K562 (cell line): ENCODE measurements at regions not wholly inside any gene's neighbourhood (a gene's known extent, or its start where the extent isn't known, plus 50 kb on each side); places are given as distances from the start of the nearest gene placed in this dataset.

ENCODE experiments used
- ATAC-seq: fragments of 200-7000 bp; cut with Tn5 transposase; 3 replicates; pipeline ENCODE4 v1.9.1; 2020; ENCODE audit warnings: moderate library complexity
- BruUV-seq: library from RNA; stranded (reverse); fragments of 400-500 nt; replicated peaks from 2 replicates; lab custom pipeline; 2021; lab: Mats Ljungman, UMichigan
- CTCF ChIA-PET: fragments of 300-600 bp; formaldehyde crosslinking; extraction: SDS; loops from one replicate; lab custom pipeline; 2021; ENCODE audit warnings: low intra/inter-chr PET ratio; lab: Yijun Ruan, JAX
- POLR2A ChIA-PET: fragments of 300-600, 350-650 bp; sonication (Branson Sonifier 250); formaldehyde crosslinking; extraction: SDS; loops from one replicate; lab custom pipeline; 2021; ENCODE audit warnings: antibody characterized with exemption, inconsistent platforms; lab: Yijun Ruan, JAX
- DNase-seq, 4 experiments: peaks; one replicate each; pipeline versions ENCODE4 v3.0.0 to v3.0.0-alpha.2; 2011 to 2018; ENCODE audit warnings: low spot score in 3 of 4, mixed read lengths in 3 of 4; ENCODE audit errors: extremely low read depth in 1 of 4
- FAIRE-seq: peaks from 2 replicates; lab custom pipeline; 2011; peaks lifted over from hg19 to GRCh38; lab: Jason Lieb, UNC
- H2AFZ ChIP-seq: 2 replicates; pipeline ENCODE4 v1.6.0; 2011; ENCODE audit warnings: low read depth, low read length, control low read depth, inconsistent platforms
- H3K27ac ChIP-seq: fragments of 200-600 bp; 3 replicates; pipeline ENCODE4 v1.8.0; 2011; ENCODE audit warnings: low read depth, mild to moderate bottlenecking, control low read depth, inconsistent platforms, low read length, moderate library complexity, mixed read lengths; ENCODE audit errors: extremely low read depth
- H3K27me3 ChIP-seq, 2 experiments: fragments of 300-600 bp in 1 of 2; 2 replicates in 1 of 2; 3 replicates in 1 of 2; pipeline versions ENCODE4 v1.6.0 to v1.8.0; 2011; ENCODE audit warnings: inconsistent platforms in 2 of 2, low read length in 2 of 2, mild to moderate bottlenecking in 1 of 2, mixed read lengths in 1 of 2, moderate library complexity in 1 of 2; ENCODE audit not compliant: control insufficient read depth in 2 of 2, insufficient read depth in 2 of 2
- H3K36me3 ChIP-seq: fragments of 300-600 bp; 3 replicates; pipeline ENCODE4 v1.8.0; 2011; ENCODE audit warnings: mild to moderate bottlenecking, low read length, inconsistent platforms; ENCODE audit not compliant: control insufficient read depth, insufficient read depth
- H3K4me1 ChIP-seq, 2 experiments: fragments of 200-600 bp in 1 of 2; replicated peaks in 1 of 2; 2 replicates in 1 of 2; 3 replicates in 1 of 2; pipeline versions ENCODE4 v1.5.1 to v1.8.0; 2011; ENCODE audit warnings: inconsistent platforms in 2 of 2, low read length in 2 of 2, mild to moderate bottlenecking in 1 of 2, mixed read lengths in 1 of 2, moderate library complexity in 1 of 2; ENCODE audit not compliant: control insufficient read depth in 2 of 2, insufficient read depth in 2 of 2
- H3K4me2 ChIP-seq: 2 replicates; pipeline ENCODE4 v1.6.1; 2011; ENCODE audit warnings: low read length, control low read depth, inconsistent platforms, mixed read lengths; ENCODE audit not compliant: insufficient read depth
- H3K4me3 ChIP-seq: fragments of 200-600 bp; sonication (generic), shearing (Covaris generic); 2 replicates; pipeline ENCODE4 v1.5.1; 2016; ENCODE audit warnings: control low read depth, inconsistent platforms
- H3K79me2 ChIP-seq: fragments of 200-600 bp; 3 replicates; pipeline ENCODE4 v1.8.0; 2011; ENCODE audit warnings: low read length, inconsistent platforms; ENCODE audit not compliant: control insufficient read depth, insufficient read depth
- H3K9ac ChIP-seq, 2 experiments: 2 replicates each; pipeline versions ENCODE4 v1.6.0 to v1.6.1; 2011; ENCODE audit warnings: low read depth in 2 of 2, low read length in 2 of 2, control low read depth in 1 of 2, inconsistent platforms in 1 of 2, mild to moderate bottlenecking in 1 of 2, mixed read lengths in 1 of 2; ENCODE audit not compliant: insufficient read depth in 1 of 2
- H3K9me1 ChIP-seq: one replicate; pipeline ENCODE4 v1.6.0; 2011; ENCODE audit warnings: inconsistent platforms, mild to moderate bottlenecking, low read length, moderate library complexity; ENCODE audit not compliant: control insufficient read depth, insufficient read depth
- H3K9me3 ChIP-seq: replicated peaks from 2 replicates; pipeline ENCODE4 v1.5.1; 2011; ENCODE audit warnings: low read depth, low read length, inconsistent platforms; ENCODE audit not compliant: control insufficient read depth, insufficient read depth
- H4K20me1 ChIP-seq: replicated peaks from 2 replicates; pipeline ENCODE4 v1.6.1; 2011; ENCODE audit warnings: low read length, inconsistent platforms, mixed read lengths; ENCODE audit not compliant: control insufficient read depth, insufficient read depth
- GABPA ChIP-seq: fragments of 200-800 bp; sonication (Bioruptor generic); conservative IDR thresholded peaks from 2 replicates; pipeline ENCODE4 v1.6.1; 2016; ENCODE audit warnings: low read depth, missing genetic modification characterization, missing compliant biosample characterization
- NRF1 ChIP-seq, 2 experiments: fragments of 450-650 bp; IDR thresholded peaks in 1 of 2; conservative IDR thresholded peaks in 1 of 2; 2 replicates each; pipeline ENCODE4 v1.6.1; 2014; ENCODE audit warnings: mild to moderate bottlenecking in 2 of 2
- TAF7 ChIP-seq: fragments of 450-650 bp; IDR thresholded peaks from 2 replicates; pipeline ENCODE4 v1.6.1; 2016; ENCODE audit warnings: missing genetic modification characterization, missing compliant biosample characterization
- WGBS: fragments of 100-300 bp; shearing (Covaris generic); methylation state at CpG from one replicate; pipeline ENCODE4 v1.1.6; 2016; ENCODE audit warnings: low coverage, mixed read lengths; ENCODE audit not compliant: insufficient coverage; ENCODE audit errors: missing lambda C conversion rate; 5-methylcytosine and 5-hydroxymethylcytosine counted together
- in situ Hi-C: fragments of 300-500 bp; cut with MboI; formaldehyde crosslinking; loops from 4 replicates; pipeline ENCODE4 v1.15.0; 2018; ENCODE audit warnings: inconsistent platforms, mixed read lengths
- intact Hi-C: fragments of 100-400 bp; cut with micrococcal nuclease; formaldehyde crosslinking; loops from 2 replicates; pipeline ENCODE4 v1.14.2; 2022
- TF ChIP-seq, protein P1 (sequence below): fragments of 450-650 bp; conservative IDR thresholded peaks from 2 replicates; pipeline ENCODE4 v1.6.1; 2016; ENCODE audit warnings: missing genetic modification characterization, low read depth, mild to moderate bottlenecking, missing compliant biosample characterization, moderate library complexity
- TF ChIP-seq, protein P2 (sequence below), 2 experiments: fragments of 450-650 bp in 1 of 2; sonication (generic) in 1 of 2; formaldehyde crosslinking in 1 of 2; IDR thresholded peaks; 2 replicates each; pipeline versions ENCODE4 v1.7.1 to v1.9.0; 2016 to 2022; ENCODE audit warnings: inconsistent platforms in 1 of 2, mild to moderate bottlenecking in 1 of 2, missing genetic modification reagents in 1 of 2
- TF ChIP-seq, protein P3 (sequence below), 2 experiments: IDR thresholded peaks; 2 replicates each; pipeline ENCODE4 v1.6.1; 2011; ENCODE audit warnings: borderline replicate concordance in 1 of 2, control low read depth in 1 of 2, low read depth in 1 of 2, low read length in 1 of 2, mild to moderate bottlenecking in 1 of 2, mixed read lengths in 1 of 2, moderate library complexity in 1 of 2; ENCODE audit not compliant: insufficient read depth in 1 of 2, insufficient read length in 1 of 2, poor library complexity in 1 of 2, severe bottlenecking in 1 of 2; ENCODE audit errors: extremely low read depth in 1 of 2

DNA sequence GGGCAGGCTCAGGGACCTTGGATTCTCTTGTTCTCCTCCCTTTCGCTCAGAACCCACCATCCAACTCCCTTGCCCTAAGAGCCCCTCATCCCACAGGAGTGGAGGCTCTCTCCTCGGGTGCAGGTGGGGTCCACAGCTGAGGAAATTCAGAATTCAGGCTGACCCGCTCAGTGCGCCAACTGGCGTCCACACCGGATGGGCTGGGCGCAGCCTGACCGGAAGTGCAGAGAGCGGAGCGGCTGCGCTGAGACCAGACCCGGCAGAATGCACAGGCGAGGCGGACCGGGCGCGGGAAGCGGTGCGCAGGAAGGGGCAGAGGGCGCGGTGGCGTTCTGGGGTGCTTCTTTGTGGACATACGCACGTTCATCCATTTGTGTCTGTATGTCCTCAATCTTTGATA is 210.4 kb upstream of the NDN start:
- Histone ChIP-seq H3K9ac (no peak overlapping the region), H3K27me3 (no peaks in the 10 kb centered on the region), H3K27ac (no peak overlapping the region), H3K9me1 (no peaks in the 10 kb centered on the region), H3K79me2 (no peaks in the 10 kb centered on the region), H3K4me1 (peaks cover 0 to 4% of the 10 kb centered on the region in 2 experiments; a peak in 2 of 5 replicates), H4K20me1 (no peaks in the 10 kb centered on the region), H3K9me3 (no peaks in the 10 kb centered on the region), H3K4me3 (no peak overlapping the region), H3K36me3 (no peaks in the 10 kb centered on the region), H3K4me2 (peak overlapping the region; percentile 38; the same call in 1 of the 2 replicates), H2AFZ (peak overlapping the region; percentile 7)
- intact Hi-C loops (no loop called here), in situ Hi-C loops (no loop called here)
- WGBS, result 6% methylated on average over 14 of the region's 24 CpGs
- ChIA-PET CTCF (no interaction called here), POLR2A (interaction anchor here (0.6 kb wide), 1 partner anchor 52 kb away, joined by 3 read pairs; no protein-coding TSS in a partner anchor)
- ATAC-seq (peak; percentile 84), DNase-seq (peak in 1 of 4 experiments; percentile 20), FAIRE-seq (no peak)
- TF ChIP-seq, protein P1, sequence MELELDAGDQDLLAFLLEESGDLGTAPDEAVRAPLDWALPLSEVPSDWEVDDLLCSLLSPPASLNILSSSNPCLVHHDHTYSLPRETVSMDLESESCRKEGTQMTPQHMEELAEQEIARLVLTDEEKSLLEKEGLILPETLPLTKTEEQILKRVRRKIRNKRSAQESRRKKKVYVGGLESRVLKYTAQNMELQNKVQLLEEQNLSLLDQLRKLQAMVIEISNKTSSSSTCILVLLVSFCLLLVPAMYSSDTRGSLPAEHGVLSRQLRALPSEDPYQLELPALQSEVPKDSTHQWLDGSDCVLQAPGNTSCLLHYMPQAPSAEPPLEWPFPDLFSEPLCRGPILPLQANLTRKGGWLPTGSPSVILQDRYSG (tag), result no peak
- TF ChIP-seq TAF7, result no peak
- TF ChIP-seq NRF1 (conservative IDR thresholded peaks at IDR 0.05 in 1 of 2, IDR thresholded peaks at IDR 0.05 in 1 of 2), result peak; percentile 28 to 41; a peak in 2 of 4 replicates
- TF ChIP-seq, protein P2, sequence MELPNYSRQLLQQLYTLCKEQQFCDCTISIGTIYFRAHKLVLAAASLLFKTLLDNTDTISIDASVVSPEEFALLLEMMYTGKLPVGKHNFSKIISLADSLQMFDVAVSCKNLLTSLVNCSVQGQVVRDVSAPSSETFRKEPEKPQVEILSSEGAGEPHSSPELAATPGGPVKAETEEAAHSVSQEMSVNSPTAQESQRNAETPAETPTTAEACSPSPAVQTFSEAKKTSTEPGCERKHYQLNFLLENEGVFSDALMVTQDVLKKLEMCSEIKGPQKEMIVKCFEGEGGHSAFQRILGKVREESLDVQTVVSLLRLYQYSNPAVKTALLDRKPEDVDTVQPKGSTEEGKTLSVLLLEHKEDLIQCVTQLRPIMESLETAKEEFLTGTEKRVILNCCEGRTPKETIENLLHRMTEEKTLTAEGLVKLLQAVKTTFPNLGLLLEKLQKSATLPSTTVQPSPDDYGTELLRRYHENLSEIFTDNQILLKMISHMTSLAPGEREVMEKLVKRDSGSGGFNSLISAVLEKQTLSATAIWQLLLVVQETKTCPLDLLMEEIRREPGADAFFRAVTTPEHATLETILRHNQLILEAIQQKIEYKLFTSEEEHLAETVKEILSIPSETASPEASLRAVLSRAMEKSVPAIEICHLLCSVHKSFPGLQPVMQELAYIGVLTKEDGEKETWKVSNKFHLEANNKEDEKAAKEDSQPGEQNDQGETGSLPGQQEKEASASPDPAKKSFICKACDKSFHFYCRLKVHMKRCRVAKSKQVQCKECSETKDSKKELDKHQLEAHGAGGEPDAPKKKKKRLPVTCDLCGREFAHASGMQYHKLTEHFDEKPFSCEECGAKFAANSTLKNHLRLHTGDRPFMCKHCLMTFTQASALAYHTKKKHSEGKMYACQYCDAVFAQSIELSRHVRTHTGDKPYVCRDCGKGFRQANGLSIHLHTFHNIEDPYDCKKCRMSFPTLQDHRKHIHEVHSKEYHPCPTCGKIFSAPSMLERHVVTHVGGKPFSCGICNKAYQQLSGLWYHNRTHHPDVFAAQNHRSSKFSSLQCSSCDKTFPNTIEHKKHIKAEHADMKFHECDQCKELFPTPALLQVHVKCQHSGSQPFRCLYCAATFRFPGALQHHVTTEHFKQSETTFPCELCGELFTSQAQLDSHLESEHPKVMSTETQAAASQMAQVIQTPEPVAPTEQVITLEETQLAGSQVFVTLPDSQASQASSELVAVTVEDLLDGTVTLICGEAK (IDR thresholded peaks at IDR 0.05), result 0 out of 2 replicates have a peak, but pooled peaks have one; percentile 24
- TF ChIP-seq, protein P2 (CRISPR knock-in tag; IDR thresholded peaks at IDR 0.05), result no peak
- TF ChIP-seq, protein P3, sequence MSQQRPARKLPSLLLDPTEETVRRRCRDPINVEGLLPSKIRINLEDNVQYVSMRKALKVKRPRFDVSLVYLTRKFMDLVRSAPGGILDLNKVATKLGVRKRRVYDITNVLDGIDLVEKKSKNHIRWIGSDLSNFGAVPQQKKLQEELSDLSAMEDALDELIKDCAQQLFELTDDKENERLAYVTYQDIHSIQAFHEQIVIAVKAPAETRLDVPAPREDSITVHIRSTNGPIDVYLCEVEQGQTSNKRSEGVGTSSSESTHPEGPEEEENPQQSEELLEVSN (IDR thresholded peaks at IDR 0.05; ENCODE audit: borderline replicate concordance in 1 of 2, extremely low read depth in 1 of 2, insufficient read depth in 1 of 2, insufficient read length in 1 of 2, low read depth in 1 of 2, low read length in 1 of 2, poor library complexity in 1 of 2, severe bottlenecking in 1 of 2), result peak in 1 of 2 experiments; percentile 28
- peak; percentile 74 for TF ChIP-seq GABPA (tag)
- BruUV-seq, result no TSS peak
